SK-N-SH treated with all-trans-retinoic acid at 6 μM for 48 hours (cell line): ENCODE measurements at regions not wholly inside any gene's neighbourhood (a gene's known extent, or its start where the extent isn't known, plus 50 kb on each side); places are given as distances from the start of the nearest gene placed in this dataset.

Experiments
- ATAC-seq: fragments of 200-7000 bp; cut with Tn5 transposase; 3 replicates; pipeline ENCODE4 v1.9.1; 2020; ENCODE audit warnings: mild to moderate bottlenecking, moderate library complexity
- ARNTL ChIP-seq: fragments of 450-650 bp; formaldehyde crosslinking; IDR thresholded peaks from 2 replicates; pipeline ENCODE4 v1.5.0; 2020; ENCODE audit warnings: low read depth, mild to moderate bottlenecking, moderate library complexity, borderline replicate concordance
- BACH2 ChIP-seq: fragments of 250-450 bp; sonication (Bioruptor Pico); IDR thresholded peaks from 2 replicates; pipeline ENCODE4 v1.9.0; 2021; ENCODE audit warnings: mild to moderate bottlenecking, borderline replicate concordance
- CREB5 ChIP-seq: fragments of 250-450 bp; sonication (Bioruptor Pico); IDR thresholded peaks from 2 replicates; pipeline ENCODE4 v1.5.1; 2020; ENCODE audit warnings: low read depth, mild to moderate bottlenecking, moderate library complexity
- CSDC2 ChIP-seq: fragments of 250-450 bp; sonication (Bioruptor Pico); IDR thresholded peaks from 2 replicates; pipeline ENCODE4 v1.5.0; 2020; ENCODE audit warnings: mild to moderate bottlenecking, moderate library complexity
- CSRNP3 ChIP-seq: fragments of 250-450 bp; sonication (Bioruptor Pico); IDR thresholded peaks from 2 replicates; pipeline ENCODE4 v1.5.1; 2021; ENCODE audit warnings: mild to moderate bottlenecking, moderate library complexity
- ESRRG ChIP-seq: fragments of 250-450 bp; sonication (Bioruptor Pico); IDR thresholded peaks from 2 replicates; pipeline ENCODE4 v1.6.1; 2021; ENCODE audit warnings: mild to moderate bottlenecking
- GLIS3 ChIP-seq: fragments of 250-450 bp; sonication (Bioruptor Pico); IDR thresholded peaks from 2 replicates; pipeline ENCODE4 v1.5.0; 2020; ENCODE audit warnings: mild to moderate bottlenecking, moderate library complexity
- ISL1 ChIP-seq: fragments of 250-450 bp; sonication (Bioruptor Pico); IDR thresholded peaks from 2 replicates; pipeline ENCODE4 v2.1.2; 2022; ENCODE audit warnings: mild to moderate bottlenecking, moderate library complexity
- OSR1 ChIP-seq: fragments of 250-450 bp; sonication (Bioruptor Pico); IDR thresholded peaks from 2 replicates; pipeline ENCODE4 v1.8.0; 2022; ENCODE audit warnings: moderate library complexity, mild to moderate bottlenecking, inconsistent platforms
- PATZ1 ChIP-seq: fragments of 250-450 bp; sonication (Bioruptor Pico); IDR thresholded peaks from 2 replicates; pipeline ENCODE4 v1.8.0; 2020; ENCODE audit warnings: mild to moderate bottlenecking, moderate library complexity, borderline replicate concordance
- POU6F1 ChIP-seq: fragments of 250-450 bp; sonication (Bioruptor Pico); IDR thresholded peaks from 2 replicates; pipeline ENCODE4 v1.8.0; 2021; ENCODE audit warnings: low read depth, mild to moderate bottlenecking, moderate library complexity, borderline replicate concordance
- PPARA ChIP-seq: fragments of 250-450 bp; sonication (Bioruptor Pico); IDR thresholded peaks from 2 replicates; pipeline ENCODE4 v1.5.0; 2020; ENCODE audit warnings: mild to moderate bottlenecking, borderline replicate concordance
- RARB ChIP-seq: fragments of 250-450 bp; sonication (Bioruptor Pico); IDR thresholded peaks from 2 replicates; pipeline ENCODE4 v1.8.0; 2021; ENCODE audit warnings: mild to moderate bottlenecking, moderate library complexity
- TCF4 ChIP-seq: fragments of 250-450 bp; sonication (Bioruptor Pico); IDR thresholded peaks from 2 replicates; pipeline ENCODE4 v1.8.0; 2021; ENCODE audit warnings: mild to moderate bottlenecking, moderate library complexity, borderline replicate concordance
- TOX ChIP-seq: fragments of 250-450 bp; sonication (Bioruptor Pico); IDR thresholded peaks from 2 replicates; pipeline ENCODE4 v1.8.0; 2021; ENCODE audit warnings: mild to moderate bottlenecking, moderate library complexity, borderline replicate concordance
- TSHZ2 ChIP-seq: fragments of 250-450 bp; sonication (Bioruptor Pico); IDR thresholded peaks from 2 replicates; pipeline ENCODE4 v1.5.0; 2020; ENCODE audit warnings: mild to moderate bottlenecking, moderate library complexity
- ZC3H10 ChIP-seq: fragments of 250-450 bp; sonication (Bioruptor Pico); IDR thresholded peaks from 2 replicates; pipeline ENCODE4 v1.5.1; 2021; ENCODE audit warnings: mild to moderate bottlenecking, moderate library complexity
- ZFP30 ChIP-seq: fragments of 450-650 bp; formaldehyde crosslinking; IDR thresholded peaks from 2 replicates; pipeline ENCODE4 v1.5.0; 2022; ENCODE audit warnings: mild to moderate bottlenecking, moderate library complexity
- ZNF565 ChIP-seq: fragments of 450-650 bp; formaldehyde crosslinking; conservative IDR thresholded peaks from 2 replicates; pipeline ENCODE4 v1.5.0; 2020; ENCODE audit warnings: low read depth, mild to moderate bottlenecking, moderate library complexity
- ZNF70 ChIP-seq: fragments of 450-650 bp; formaldehyde crosslinking; IDR thresholded peaks from 2 replicates; pipeline ENCODE4 v1.5.0; 2020; ENCODE audit warnings: mild to moderate bottlenecking, moderate library complexity
- ZNF8 ChIP-seq: fragments of 450-650 bp; formaldehyde crosslinking; IDR thresholded peaks from 2 replicates; pipeline ENCODE4 v1.5.0; 2020; ENCODE audit warnings: mild to moderate bottlenecking, moderate library complexity

GRCh38 chr4:132992686-132993085 is 156.4 kb upstream of the PCDH10 start:
- TF ChIP-seq ISL1 (CRISPR knock-in tag) (no peak), ZNF565 (CRISPR knock-in tag) (no peak), TOX (CRISPR knock-in tag) (no peak), TCF4 (CRISPR knock-in tag) (no peak), ARNTL (CRISPR knock-in tag) (no peak), CSRNP3 (CRISPR knock-in tag) (no peak), CREB5 (CRISPR knock-in tag) (no peak), ZNF70 (CRISPR knock-in tag) (no peak), PATZ1 (CRISPR knock-in tag) (no peak), CSDC2 (CRISPR knock-in tag) (no peak), GLIS3 (CRISPR knock-in tag) (no peak), POU6F1 (CRISPR knock-in tag) (no peak), ZFP30 (CRISPR knock-in tag) (no peak)
- TF ChIP-seq, all 23 proteins: peak for 0
- ATAC-seq: no peak

GRCh38 chr4:132998585-132999230 is 150.4 kb upstream of the PCDH10 start:
- TF ChIP-seq TCF4 (CRISPR knock-in tag): no peak
- TF ChIP-seq CREB5 (CRISPR knock-in tag): no peak
- no peak for TF ChIP-seq ZNF565 (CRISPR knock-in tag)
- TF ChIP-seq ZNF8 (CRISPR knock-in tag): no peak
- no peak for TF ChIP-seq ZFP30 (CRISPR knock-in tag)
- no peak for TF ChIP-seq PATZ1 (CRISPR knock-in tag)
- no peak for TF ChIP-seq CSDC2 (CRISPR knock-in tag)
- no peak for TF ChIP-seq RARB (CRISPR knock-in tag)
- no peak for TF ChIP-seq ESRRG
- TF ChIP-seq ZC3H10 (CRISPR knock-in tag): no peak
- no peak for TF ChIP-seq BACH2
- TF ChIP-seq ARNTL (CRISPR knock-in tag): no peak
- no peak for TF ChIP-seq TSHZ2
- no peak for TF ChIP-seq PPARA (CRISPR knock-in tag)
- TF ChIP-seq CSRNP3 (CRISPR knock-in tag): no peak
- no peak for TF ChIP-seq OSR1
- no peak for TF ChIP-seq POU6F1 (CRISPR knock-in tag)
- no peak for ATAC-seq
